Activated gamma-delta T cell (primary cell): ENCODE measurements at regions not wholly inside any gene's neighbourhood (a gene's known extent, or its start where the extent isn't known, plus 50 kb on each side); places are given as distances from the start of the nearest gene placed in this dataset.
"Not testable (repeated sequence)": the region's sequence is repeated elsewhere in the genome, so short reads cannot be mapped to it uniquely, and the experiment has no call there.

Experiments used
- DNase-seq: peaks from one replicate; lab custom pipeline; 2025; lab: John Stamatoyannopoulos, UW

- no peak for DNase-seq
Measured at GRCh38 chr1:29590583-29591565, 354.6 kb downstream of the PTPRU start.

- DNase-seq: not testable (repeated sequence)
Measured at GRCh38 chr1:29589716-29590115, 353.4 kb downstream of the PTPRU start.

DNA sequence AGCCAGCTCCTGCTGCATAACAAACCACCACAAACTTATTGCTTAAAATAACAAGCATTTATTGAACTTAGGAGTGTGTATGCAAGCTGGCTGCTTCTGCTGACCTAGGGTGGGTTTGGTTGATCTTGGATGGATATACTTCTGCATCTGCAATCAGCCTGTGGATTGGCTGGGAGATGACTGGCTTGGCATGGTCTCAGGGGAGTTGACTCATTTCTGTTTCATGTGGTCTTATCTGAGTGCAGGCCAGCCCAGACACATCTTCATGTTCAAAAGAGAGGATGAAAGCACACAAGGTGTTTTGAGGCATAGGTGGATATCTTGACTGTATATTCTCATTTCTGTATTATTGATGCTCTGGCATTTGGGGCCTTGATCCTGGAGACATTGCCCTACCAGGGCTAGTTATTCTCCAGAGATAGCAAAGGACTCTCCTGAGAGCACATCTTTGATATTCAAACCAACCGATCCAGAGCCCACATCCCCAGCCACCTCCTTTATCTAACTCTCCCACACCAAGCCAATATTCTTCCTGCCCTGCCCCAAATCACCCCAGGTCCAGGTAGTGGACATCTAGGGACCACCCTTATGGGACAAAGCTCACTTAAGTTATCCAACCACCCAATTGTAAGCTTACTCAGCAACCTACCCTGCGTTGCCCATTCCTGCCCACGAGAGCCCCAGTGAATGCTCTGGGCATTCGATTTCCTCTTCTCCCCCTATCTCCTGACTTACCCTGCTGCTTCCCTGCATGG lies 350.8 kb downstream of the PTPRU start:
- no peak for DNase-seq

GRCh38 chr1:29586215-29586614 lies 349.9 kb downstream of the PTPRU start:
- no peak for DNase-seq

DNA sequence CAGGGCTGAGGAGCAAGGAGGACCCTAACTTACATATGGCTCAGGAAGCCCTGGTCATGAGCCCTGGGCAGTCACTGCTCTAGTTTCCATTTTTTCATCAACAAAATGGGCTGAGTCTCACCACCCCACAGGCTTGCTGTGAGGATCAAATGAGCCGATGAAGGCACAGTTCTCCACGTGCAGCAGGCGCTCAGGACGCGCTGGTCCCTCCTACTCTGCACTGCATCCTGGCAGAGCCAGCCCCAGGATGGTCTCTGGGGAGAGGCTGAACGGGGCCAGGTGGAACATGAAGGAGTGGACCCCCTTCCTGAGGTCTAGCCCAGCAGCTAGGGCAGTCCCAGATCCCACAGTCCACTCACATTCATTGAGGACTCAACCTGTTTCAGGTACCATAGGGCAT lies 349.3 kb downstream of the PTPRU start:
- DNase-seq: no peak

DNA sequence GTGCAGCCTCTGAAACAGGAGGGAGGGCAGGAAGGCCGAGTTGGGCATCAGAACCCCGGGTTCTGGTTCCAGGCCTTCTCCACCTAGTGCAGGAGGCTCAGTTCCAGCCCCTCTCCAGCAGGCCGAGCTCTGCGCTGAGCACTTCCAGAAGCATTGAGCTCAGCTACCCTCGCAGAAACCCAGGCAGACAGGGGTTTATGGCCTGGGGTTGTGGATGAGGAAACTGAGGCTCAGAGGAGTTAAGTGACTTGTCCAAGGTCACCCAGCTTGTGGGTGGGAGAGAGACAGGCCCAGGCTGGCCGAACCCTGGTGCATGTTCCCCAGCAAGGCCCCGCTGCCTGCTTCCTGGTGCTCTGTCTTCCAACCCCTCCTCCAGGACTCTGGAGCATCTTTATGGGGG lies 348.9 kb downstream of the PTPRU start:
- no peak for DNase-seq

GRCh38 chr1:29584776-29585175 lies 348.5 kb downstream of the PTPRU start:
- DNase-seq: no peak

DNA sequence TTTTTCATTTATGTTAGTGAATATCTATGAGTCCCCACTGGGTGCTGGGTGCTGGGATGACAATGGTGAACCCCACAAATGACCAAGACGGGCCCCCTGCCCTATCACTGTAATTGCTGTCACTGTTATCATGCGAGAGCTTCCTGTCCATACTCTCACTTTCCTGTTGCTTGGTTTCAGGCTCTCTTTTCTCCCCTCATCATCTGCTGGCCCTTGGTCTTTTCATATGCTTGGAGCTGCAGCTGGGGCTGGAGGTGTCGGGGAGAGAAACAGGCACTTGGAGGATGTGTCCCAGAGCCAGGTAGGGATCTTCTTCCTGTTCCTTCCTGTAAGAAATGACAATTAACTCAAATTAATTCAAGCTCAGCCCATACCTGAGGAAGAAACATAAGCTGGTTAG lies 348.0 kb downstream of the PTPRU start:
- DNase-seq: no peak

DNA sequence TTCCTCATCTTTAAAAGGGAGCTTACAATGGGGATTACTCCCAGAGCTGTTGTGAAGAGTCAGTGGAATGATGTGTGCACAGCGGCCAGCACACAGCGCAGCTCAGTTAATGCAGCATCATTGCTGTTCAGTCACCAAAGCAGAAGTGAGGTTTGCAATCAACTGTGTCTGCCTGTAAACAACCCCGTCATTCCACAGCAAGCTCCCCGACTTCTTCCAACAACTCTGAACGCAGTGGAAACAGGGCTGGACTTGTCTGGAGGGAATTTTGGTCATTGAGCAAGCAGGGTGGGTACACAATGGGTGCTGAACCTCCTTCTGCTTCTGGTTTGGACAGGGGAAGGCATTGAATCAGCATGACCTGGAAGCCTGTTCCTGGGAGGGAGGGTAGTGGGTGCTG lies 347.4 kb downstream of the PTPRU start:
- no peak for DNase-seq

- DNase-seq: no peak
Measured at GRCh38 chr1:29581256-29581655, 344.9 kb downstream of the PTPRU start.

DNA sequence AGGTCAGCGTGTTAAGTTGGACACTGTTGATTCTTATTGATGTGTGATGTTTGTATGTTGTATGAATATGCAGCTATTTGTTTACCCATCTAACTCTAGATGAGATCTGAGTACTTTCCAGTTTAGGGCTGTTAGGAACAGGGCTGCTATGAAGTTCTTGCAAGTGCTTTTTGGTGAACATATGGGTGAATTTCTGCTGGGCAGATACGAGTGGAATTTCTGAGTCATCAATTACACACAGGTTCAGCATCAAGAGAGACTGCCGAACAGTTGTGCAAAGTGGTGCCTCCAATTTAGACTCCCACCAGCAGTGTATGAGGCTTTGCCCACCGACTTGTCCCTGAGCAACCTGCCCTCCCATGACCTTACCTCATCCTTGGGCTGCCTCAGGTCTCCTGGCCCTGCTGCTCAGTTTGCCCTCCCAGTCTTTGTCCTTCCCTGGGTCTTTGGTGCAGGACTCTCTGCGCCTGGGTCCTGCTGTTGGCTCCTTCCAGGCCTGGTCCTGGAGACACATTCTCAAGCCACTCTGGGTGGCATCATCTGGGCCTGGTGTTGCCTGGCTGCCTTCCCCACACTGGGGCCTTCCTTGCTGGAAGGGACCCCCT lies 343.6 kb downstream of the PTPRU start:
- no peak for DNase-seq

- no peak for DNase-seq
Measured at GRCh38 chr1:29577512-29577911, 341.2 kb downstream of the PTPRU start.

GRCh38 chr1:29576510-29576909 lies 340.2 kb downstream of the PTPRU start:
- DNase-seq: no peak

DNA sequence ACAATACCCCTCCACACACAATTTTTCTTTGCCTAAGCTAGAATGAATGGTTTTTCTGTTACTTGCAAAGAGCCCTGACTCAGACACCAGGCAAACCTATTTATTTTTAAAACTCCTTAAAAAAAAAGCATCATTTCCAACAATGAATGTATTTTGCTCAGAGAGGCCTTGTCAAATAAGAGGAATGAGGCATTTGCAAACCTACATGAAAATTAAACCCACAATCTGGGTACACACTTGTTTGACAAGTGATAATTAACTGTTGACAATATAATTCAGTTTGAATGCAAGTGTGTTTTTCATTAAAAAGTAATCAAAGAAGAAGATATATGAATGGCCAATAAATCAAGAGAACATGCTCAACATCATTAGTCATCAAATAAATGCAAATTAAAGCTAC lies 339.5 kb downstream of the PTPRU start:
- DNase-seq: no peak

DNA sequence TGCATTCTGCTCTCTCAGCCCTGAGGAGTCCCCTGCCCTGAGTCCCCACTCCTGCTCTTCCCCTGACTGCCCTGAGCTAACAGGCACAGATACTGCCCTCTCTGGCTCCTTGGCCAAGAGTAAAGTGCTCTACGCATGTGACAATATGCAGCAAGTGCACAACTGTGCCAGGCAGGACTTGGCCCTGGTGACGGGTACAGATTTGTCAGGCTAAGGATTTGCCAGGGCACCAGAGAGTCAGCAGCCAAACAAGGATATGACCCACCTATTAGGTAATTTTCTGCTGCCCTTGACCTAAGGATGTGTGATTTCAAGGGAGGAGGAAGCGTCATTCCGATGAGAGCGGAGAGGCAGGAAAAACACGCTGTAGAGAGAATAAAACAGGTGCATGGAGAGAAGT lies 339.0 kb downstream of the PTPRU start:
- DNase-seq: no peak

GRCh38 chr1:29574871-29575270 lies 338.5 kb downstream of the PTPRU start:
- DNase-seq: no peak

- DNase-seq: no peak
Measured at GRCh38 chr1:29569971-29570634, 333.8 kb downstream of the PTPRU start.

- no peak for DNase-seq
Measured at GRCh38 chr1:29567257-29567656, 330.9 kb downstream of the PTPRU start.

- DNase-seq: no peak
Measured at GRCh38 chr1:29565490-29565889, 329.2 kb downstream of the PTPRU start.

DNA sequence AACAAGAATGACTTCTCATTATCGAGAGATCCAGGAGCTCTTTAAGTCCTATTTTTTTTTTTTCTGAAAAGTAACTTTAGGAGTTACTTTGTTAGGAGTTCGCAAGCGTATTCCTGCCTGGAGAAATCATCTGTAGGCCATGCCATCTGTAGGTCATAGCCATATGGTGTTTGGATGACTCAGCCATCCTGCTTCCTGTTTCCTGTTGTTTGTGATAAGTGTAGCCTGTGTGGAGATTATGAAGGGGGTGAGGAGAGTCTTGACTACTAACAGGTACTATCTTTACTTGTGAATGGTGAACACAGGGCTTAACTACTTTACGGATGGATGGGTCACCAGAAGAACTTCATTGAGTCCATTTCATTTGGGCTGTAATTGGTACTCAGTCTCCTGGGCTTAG lies 327.2 kb downstream of the PTPRU start:
- DNase-seq: no peak

DNA sequence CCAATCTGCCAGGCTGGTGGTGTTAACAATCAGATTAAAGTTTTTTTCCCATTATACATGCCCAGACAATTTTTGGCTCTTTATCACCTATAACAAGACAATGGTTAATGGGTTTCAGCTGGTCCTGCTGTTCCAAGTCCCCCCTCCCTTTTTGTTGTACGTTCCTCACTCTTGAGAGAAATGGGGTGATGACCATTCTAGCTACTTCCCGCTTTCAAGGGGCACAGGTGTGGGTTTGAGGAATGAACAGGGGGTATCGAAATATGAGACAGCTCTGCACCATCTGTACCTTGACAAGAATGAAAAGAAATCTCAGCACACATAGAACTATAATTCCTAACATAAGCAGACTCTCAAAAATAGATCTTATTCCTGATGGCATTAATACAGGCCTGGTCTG lies 326.8 kb downstream of the PTPRU start:
- no peak for DNase-seq

DNA sequence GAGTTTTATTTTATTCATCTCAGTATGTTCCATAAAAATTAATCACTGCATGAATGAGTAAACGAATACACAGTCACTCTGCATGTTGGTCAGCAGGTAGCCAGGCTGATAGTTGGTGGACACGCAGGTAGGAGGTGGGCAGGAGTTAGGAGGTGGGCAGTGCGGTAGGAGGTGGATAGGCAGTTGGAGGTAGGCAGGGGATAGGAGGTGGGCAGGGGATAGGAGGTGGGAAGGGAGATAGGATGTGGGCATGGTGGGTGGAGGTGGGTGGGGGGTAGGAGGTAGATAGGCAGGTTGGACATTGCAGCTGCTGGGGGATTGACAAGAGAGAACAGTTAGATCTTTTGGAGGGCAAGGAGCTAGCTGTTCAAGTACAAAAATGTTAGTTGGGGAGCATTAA lies 322.7 kb downstream of the PTPRU start:
- DNase-seq: no peak
